WTC11 (cell line): ENCODE measurements at regions not wholly inside any gene's neighbourhood (a gene's known extent, or its start where the extent isn't known, plus 50 kb on each side); places are given as distances from the start of the nearest gene placed in this dataset.
"Not testable (repeated sequence)": the region's sequence is repeated elsewhere in the genome, so short reads cannot be mapped to it uniquely, and the experiment has no call there.

Experiments used
- ATAC-seq: fragments of 200-7000 bp; cut with Tn5 transposase; 2 replicates; pipeline ENCODE4 v1.10.0; 2021; ENCODE audit warnings: mild to moderate bottlenecking, moderate library complexity
- CTCF ChIA-PET: fragments of 300-600 bp; sonication (Branson Sonifier 250); formaldehyde crosslinking; loops from one replicate; lab custom pipeline; 2021; ENCODE audit warnings: antibody characterized with exemption; lab: Charles Lee
- POLR2A ChIA-PET: fragments of 350-600 bp; sonication (Branson Sonifier 250); formaldehyde crosslinking; loops from one replicate; lab custom pipeline; 2021; ENCODE audit warnings: antibody characterized with exemption; lab: Charles Lee
- DNase-seq: peaks from one replicate; pipeline ENCODE4 v3.0.0; 2021; ENCODE audit warnings: low spot score
- H3K27ac Mint-ChIP-seq: 2 replicates; pipeline ENCODE4 v1.8.0; 2021; ENCODE audit warnings: mixed read lengths
- H3K27me3 Mint-ChIP-seq: 2 replicates; pipeline ENCODE4 v1.8.0; 2021; ENCODE audit warnings: low read depth, mild to moderate bottlenecking, moderate library complexity, mixed read lengths
- H3K36me3 Mint-ChIP-seq: 2 replicates; pipeline ENCODE4 v1.8.0; 2021; ENCODE audit warnings: mixed read lengths
- H3K4me1 Mint-ChIP-seq: 2 replicates; pipeline ENCODE4 v1.8.0; 2022; ENCODE audit warnings: mixed read lengths
- H3K4me3 Mint-ChIP-seq: 2 replicates; pipeline ENCODE4 v1.8.0; 2021; ENCODE audit warnings: mild to moderate bottlenecking, moderate library complexity, mixed read lengths
- H3K9me3 Mint-ChIP-seq: 2 replicates; pipeline ENCODE4 v1.8.0; 2021; ENCODE audit warnings: mixed read lengths
- ATF6 ChIP-seq: sonication (generic); formaldehyde crosslinking; IDR thresholded peaks from 2 replicates; pipeline ENCODE4 v1.8.1; 2023; ENCODE audit warnings: mild to moderate bottlenecking, missing genetic modification reagents
- CTCF ChIP-seq: fragments of 200-600 bp; IDR thresholded peaks from 2 replicates; pipeline ENCODE4 v1.8.0; 2022; ENCODE audit warnings: antibody characterized with exemption
- EMX1 ChIP-seq: fragments of 250-450 bp; sonication (Bioruptor Pico); IDR thresholded peaks from 2 replicates; pipeline ENCODE4 v1.8.0; 2021; ENCODE audit warnings: mild to moderate bottlenecking
- IRF1 ChIP-seq: sonication (generic); formaldehyde crosslinking; IDR thresholded peaks from 2 replicates; pipeline ENCODE4 v1.8.0; 2023; ENCODE audit warnings: missing genetic modification reagents
- NFATC4 ChIP-seq: fragments of 250-450 bp; sonication (Bioruptor Pico); IDR thresholded peaks from 2 replicates; pipeline ENCODE4 v1.9.0; 2021; ENCODE audit warnings: mild to moderate bottlenecking
- OVOL2 ChIP-seq: fragments of 250-450 bp; sonication (Bioruptor Pico); IDR thresholded peaks from 2 replicates; pipeline ENCODE4 v1.9.0; 2021; ENCODE audit warnings: mild to moderate bottlenecking, borderline replicate concordance
- RELA ChIP-seq: sonication (generic); formaldehyde crosslinking; IDR thresholded peaks from 2 replicates; pipeline ENCODE4 v1.8.1; 2022; ENCODE audit warnings: missing genetic modification reagents, mild to moderate bottlenecking, borderline replicate concordance
- RORB ChIP-seq: fragments of 250-450 bp; sonication (Bioruptor Pico); IDR thresholded peaks from 2 replicates; pipeline ENCODE4 v1.9.0; 2021; ENCODE audit warnings: mild to moderate bottlenecking
- SMAD3 ChIP-seq: sonication (generic); formaldehyde crosslinking; IDR thresholded peaks from 2 replicates; pipeline ENCODE4 v1.8.0; 2022; ENCODE audit warnings: missing genetic modification reagents, mild to moderate bottlenecking, borderline replicate concordance
- SMAD4 ChIP-seq: sonication (generic); formaldehyde crosslinking; IDR thresholded peaks from 2 replicates; pipeline ENCODE4 v1.8.0; 2022; ENCODE audit warnings: mild to moderate bottlenecking, missing genetic modification reagents
- SP1 ChIP-seq: sonication (generic); formaldehyde crosslinking; conservative IDR thresholded peaks from 2 replicates; pipeline ENCODE4 v1.8.1; 2022; ENCODE audit warnings: missing genetic modification reagents
- TCF7 ChIP-seq: sonication (generic); formaldehyde crosslinking; IDR thresholded peaks from 2 replicates; pipeline ENCODE4 v1.8.0; 2022; ENCODE audit warnings: mild to moderate bottlenecking, low read depth, missing genetic modification reagents, moderate library complexity
- TP53 ChIP-seq: sonication (generic); formaldehyde crosslinking; IDR thresholded peaks from 2 replicates; pipeline ENCODE4 v1.8.1; 2023; ENCODE audit warnings: mild to moderate bottlenecking, missing genetic modification reagents
- ZNF121 ChIP-seq: sonication (generic); formaldehyde crosslinking; IDR thresholded peaks from 2 replicates; pipeline ENCODE4 v1.8.0; 2023; ENCODE audit warnings: missing genetic modification reagents
- ZNF232 ChIP-seq: sonication (generic); formaldehyde crosslinking; IDR thresholded peaks from 2 replicates; pipeline ENCODE4 v1.8.0; 2022; ENCODE audit warnings: mild to moderate bottlenecking, missing genetic modification reagents
- ZNF263 ChIP-seq: sonication (generic); formaldehyde crosslinking; IDR thresholded peaks from 2 replicates; pipeline ENCODE4 v1.8.1; 2022; ENCODE audit warnings: low read depth, mild to moderate bottlenecking, moderate library complexity, missing genetic modification reagents
- ZNF317 ChIP-seq: sonication (generic); formaldehyde crosslinking; IDR thresholded peaks from 2 replicates; pipeline ENCODE4 v1.8.1; 2023; ENCODE audit warnings: low read depth, mild to moderate bottlenecking, moderate library complexity, missing genetic modification reagents, borderline replicate concordance
- TF ChIP-seq, protein P1 (sequence below): sonication (generic); formaldehyde crosslinking; IDR thresholded peaks from 2 replicates; pipeline ENCODE4 v1.8.0; 2023; ENCODE audit warnings: mild to moderate bottlenecking, missing genetic modification reagents
- TF ChIP-seq, protein P2 (sequence below): fragments of 250-450 bp; sonication (Bioruptor Pico); IDR thresholded peaks from 2 replicates; pipeline ENCODE4 v1.9.0; 2021; ENCODE audit warnings: mild to moderate bottlenecking
- TF ChIP-seq, protein P3 (sequence below): sonication (generic); formaldehyde crosslinking; IDR thresholded peaks from 2 replicates; pipeline ENCODE4 v1.8.1; 2022; ENCODE audit warnings: low read depth, missing genetic modification reagents, borderline replicate concordance

DNA sequence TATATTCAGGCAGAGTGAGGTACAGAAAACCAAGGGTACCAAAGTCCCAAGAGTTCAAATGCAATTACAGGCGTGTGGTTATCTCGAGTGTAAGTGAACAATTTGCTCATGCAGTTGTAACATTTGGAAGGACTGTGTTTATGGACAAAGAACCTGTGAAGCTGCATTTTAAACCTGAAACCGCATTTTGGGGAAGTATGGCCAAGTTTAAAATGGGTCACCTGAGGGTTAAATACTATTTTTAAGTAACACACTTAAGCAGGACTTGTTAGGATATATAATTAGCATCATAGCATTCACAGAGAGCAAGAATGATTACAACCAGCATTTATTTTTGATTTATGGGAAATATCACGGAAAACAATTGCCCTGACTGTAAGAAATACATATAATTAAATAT lies 79.1 kb upstream of the LCORL start:
- Mint-ChIP-seq H3K4me1 (no peaks in the 10 kb centered on the region), H3K27me3 (no peaks in the 10 kb centered on the region), H3K36me3 (no peaks in the 10 kb centered on the region), H3K27ac (no peak overlapping the region), H3K4me3 (no peak overlapping the region), H3K9me3 (no peaks in the 10 kb centered on the region)
- TF ChIP-seq CTCF, result no peak
- no peak for TF ChIP-seq ZNF121 (CRISPR knock-in tag)
- TF ChIP-seq, protein P1, sequence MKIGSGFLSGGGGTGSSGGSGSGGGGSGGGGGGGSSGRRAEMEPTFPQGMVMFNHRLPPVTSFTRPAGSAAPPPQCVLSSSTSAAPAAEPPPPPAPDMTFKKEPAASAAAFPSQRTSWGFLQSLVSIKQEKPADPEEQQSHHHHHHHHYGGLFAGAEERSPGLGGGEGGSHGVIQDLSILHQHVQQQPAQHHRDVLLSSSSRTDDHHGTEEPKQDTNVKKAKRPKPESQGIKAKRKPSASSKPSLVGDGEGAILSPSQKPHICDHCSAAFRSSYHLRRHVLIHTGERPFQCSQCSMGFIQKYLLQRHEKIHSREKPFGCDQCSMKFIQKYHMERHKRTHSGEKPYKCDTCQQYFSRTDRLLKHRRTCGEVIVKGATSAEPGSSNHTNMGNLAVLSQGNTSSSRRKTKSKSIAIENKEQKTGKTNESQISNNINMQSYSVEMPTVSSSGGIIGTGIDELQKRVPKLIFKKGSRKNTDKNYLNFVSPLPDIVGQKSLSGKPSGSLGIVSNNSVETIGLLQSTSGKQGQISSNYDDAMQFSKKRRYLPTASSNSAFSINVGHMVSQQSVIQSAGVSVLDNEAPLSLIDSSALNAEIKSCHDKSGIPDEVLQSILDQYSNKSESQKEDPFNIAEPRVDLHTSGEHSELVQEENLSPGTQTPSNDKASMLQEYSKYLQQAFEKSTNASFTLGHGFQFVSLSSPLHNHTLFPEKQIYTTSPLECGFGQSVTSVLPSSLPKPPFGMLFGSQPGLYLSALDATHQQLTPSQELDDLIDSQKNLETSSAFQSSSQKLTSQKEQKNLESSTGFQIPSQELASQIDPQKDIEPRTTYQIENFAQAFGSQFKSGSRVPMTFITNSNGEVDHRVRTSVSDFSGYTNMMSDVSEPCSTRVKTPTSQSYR (CRISPR knock-in tag), result no peak
- no peak for TF ChIP-seq ZNF232 (CRISPR knock-in tag)
- TF ChIP-seq OVOL2 (CRISPR knock-in tag), result no peak
- no peak for TF ChIP-seq NFATC4
- TF ChIP-seq RORB (CRISPR knock-in tag), result no peak
- TF ChIP-seq ZNF317, result no peak
- no peak for TF ChIP-seq TP53 (CRISPR knock-in tag)
- TF ChIP-seq, protein P2, sequence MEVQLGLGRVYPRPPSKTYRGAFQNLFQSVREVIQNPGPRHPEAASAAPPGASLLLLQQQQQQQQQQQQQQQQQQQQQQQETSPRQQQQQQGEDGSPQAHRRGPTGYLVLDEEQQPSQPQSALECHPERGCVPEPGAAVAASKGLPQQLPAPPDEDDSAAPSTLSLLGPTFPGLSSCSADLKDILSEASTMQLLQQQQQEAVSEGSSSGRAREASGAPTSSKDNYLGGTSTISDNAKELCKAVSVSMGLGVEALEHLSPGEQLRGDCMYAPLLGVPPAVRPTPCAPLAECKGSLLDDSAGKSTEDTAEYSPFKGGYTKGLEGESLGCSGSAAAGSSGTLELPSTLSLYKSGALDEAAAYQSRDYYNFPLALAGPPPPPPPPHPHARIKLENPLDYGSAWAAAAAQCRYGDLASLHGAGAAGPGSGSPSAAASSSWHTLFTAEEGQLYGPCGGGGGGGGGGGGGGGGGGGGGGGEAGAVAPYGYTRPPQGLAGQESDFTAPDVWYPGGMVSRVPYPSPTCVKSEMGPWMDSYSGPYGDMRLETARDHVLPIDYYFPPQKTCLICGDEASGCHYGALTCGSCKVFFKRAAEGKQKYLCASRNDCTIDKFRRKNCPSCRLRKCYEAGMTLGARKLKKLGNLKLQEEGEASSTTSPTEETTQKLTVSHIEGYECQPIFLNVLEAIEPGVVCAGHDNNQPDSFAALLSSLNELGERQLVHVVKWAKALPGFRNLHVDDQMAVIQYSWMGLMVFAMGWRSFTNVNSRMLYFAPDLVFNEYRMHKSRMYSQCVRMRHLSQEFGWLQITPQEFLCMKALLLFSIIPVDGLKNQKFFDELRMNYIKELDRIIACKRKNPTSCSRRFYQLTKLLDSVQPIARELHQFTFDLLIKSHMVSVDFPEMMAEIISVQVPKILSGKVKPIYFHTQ (CRISPR knock-in tag), result no peak
- TF ChIP-seq, protein P3, sequence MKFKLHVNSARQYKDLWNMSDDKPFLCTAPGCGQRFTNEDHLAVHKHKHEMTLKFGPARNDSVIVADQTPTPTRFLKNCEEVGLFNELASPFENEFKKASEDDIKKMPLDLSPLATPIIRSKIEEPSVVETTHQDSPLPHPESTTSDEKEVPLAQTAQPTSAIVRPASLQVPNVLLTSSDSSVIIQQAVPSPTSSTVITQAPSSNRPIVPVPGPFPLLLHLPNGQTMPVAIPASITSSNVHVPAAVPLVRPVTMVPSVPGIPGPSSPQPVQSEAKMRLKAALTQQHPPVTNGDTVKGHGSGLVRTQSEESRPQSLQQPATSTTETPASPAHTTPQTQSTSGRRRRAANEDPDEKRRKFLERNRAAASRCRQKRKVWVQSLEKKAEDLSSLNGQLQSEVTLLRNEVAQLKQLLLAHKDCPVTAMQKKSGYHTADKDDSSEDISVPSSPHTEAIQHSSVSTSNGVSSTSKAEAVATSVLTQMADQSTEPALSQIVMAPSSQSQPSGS, result no peak
- TF ChIP-seq EMX1 (CRISPR knock-in tag), result no peak
- no peak for TF ChIP-seq ATF6 (CRISPR knock-in tag)
- no peak for TF ChIP-seq TCF7 (CRISPR knock-in tag)
- TF ChIP-seq RELA, result no peak
- no peak for TF ChIP-seq IRF1 (CRISPR knock-in tag)
- TF ChIP-seq SMAD4 (CRISPR knock-in tag), result no peak
- no peak for TF ChIP-seq SP1 (CRISPR knock-in tag)
- TF ChIP-seq ZNF263 (CRISPR knock-in tag), result no peak
- no peak for TF ChIP-seq SMAD3 (CRISPR knock-in tag)
- DNase-seq (no peak), ATAC-seq (no peak)
- POLR2A ChIA-PET, result no interaction called here
- CTCF ChIA-PET, result no interaction called here

- H3K4me1 Mint-ChIP-seq, POLR2A ChIA-PET, H3K27ac Mint-ChIP-seq, CTCF ChIA-PET, H3K36me3 Mint-ChIP-seq, H3K4me3 Mint-ChIP-seq, ATAC-seq, H3K27me3 Mint-ChIP-seq: not testable (repeated sequence)
- peaks cover 47% of the 10 kb centered on the region for H3K9me3 Mint-ChIP-seq
- peak; percentile 16 for DNase-seq
Observed at GRCh38 chr4:18090447-18090846, 68.9 kb upstream of the LCORL start.
